ENCODE measurements at regions not wholly inside any gene's neighbourhood (a gene's known extent, or its start where the extent isn't known, plus 50 kb on each side); places are given as distances from the start of the nearest gene placed in this dataset.

DNA sequence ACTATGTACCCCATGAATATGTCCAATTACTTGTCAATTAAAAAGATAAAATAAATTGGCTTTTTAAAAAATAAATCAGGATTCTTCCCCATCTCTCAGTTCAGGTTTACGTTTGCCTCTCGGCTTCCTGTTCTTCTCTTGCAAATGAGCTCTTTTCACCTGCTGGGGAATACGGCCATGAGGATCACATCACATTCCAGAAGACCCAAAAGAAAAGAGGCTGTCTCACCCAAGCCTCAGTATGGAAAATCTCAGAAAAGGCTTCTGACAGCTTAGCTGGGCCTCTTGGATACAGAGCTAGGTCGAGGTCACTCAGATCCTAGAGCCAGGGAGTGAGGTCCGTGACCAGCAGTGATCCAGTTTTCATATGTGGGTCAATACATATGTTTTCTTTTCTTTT, 171.2 kb upstream of the SDK2 start:
- TF ChIP-seq TAF1 (IDR thresholded peaks at IDR 0.05; ENCODE audit: low read depth, low read length): no peak
- TF ChIP-seq POLR2A (IDR thresholded peaks at IDR 0.05; ENCODE audit: low read depth, low read length): no peak
- TF ChIP-seq POLR2AphosphoS5 (IDR thresholded peaks at IDR 0.05; ENCODE audit: low read depth, low read length): no peak
- TF ChIP-seq SPI1 (IDR thresholded peaks at IDR 0.05; ENCODE audit: low read depth, low read length): no peak
- no peak for TF ChIP-seq PAX5 (IDR thresholded peaks at IDR 0.05; ENCODE audit: insufficient read depth, low read length, severe bottlenecking)
- no peak for TF ChIP-seq POU2F2 (IDR thresholded peaks at IDR 0.05; ENCODE audit: low read depth, low read length)

Measured in GM12891 (cell line).